ENCODE measurements at regions not wholly inside any gene's neighbourhood (a gene's known extent, or its start where the extent isn't known, plus 50 kb on each side); places are given as distances from the start of the nearest gene placed in this dataset.

- POLR2A ChIA-PET, result no interaction called here
- Histone ChIP-seq H3K4me1 (ENCODE audit: control insufficient read depth, extremely low read depth, insufficient read depth, low read length) (no peaks in the 10 kb centered on the region), H3K27me3 (ENCODE audit: control insufficient read depth in 2 of 2, insufficient read depth in 2 of 2, low read length in 2 of 2) (no peaks in the 10 kb centered on the region), H3K9me1 (replicated peaks; ENCODE audit: control insufficient read depth, extremely low read depth, insufficient read depth, low read length) (no peaks in the 10 kb centered on the region), H3K36me3 (ENCODE audit: control insufficient read depth in 2 of 2, extremely low read depth in 1 of 2, insufficient read depth in 2 of 2, low read length in 2 of 2) (no peaks in the 10 kb centered on the region), H3K4me3 (replicated peaks in 1 of 3; ENCODE audit: insufficient read depth in 1 of 3, low read depth in 1 of 3, low read length in 3 of 3) (no peak overlapping the region), H3K27ac (ENCODE audit: insufficient read depth, low read depth, low read length) (no peak overlapping the region), H3K4me2 (ENCODE audit: insufficient read depth, low read length) (no peak overlapping the region), H3K9ac (replicated peaks; ENCODE audit: extremely low read depth, insufficient read depth, low read length) (no peak overlapping the region), H3K9me3 (replicated peaks; ENCODE audit: control insufficient read depth, insufficient read depth, low read length) (no peaks in the 10 kb centered on the region), H3K79me2 (ENCODE audit: control insufficient read depth, insufficient read depth, low read length) (no peaks in the 10 kb centered on the region), H4K20me1 (replicated peaks; ENCODE audit: control insufficient read depth, extremely low read depth, insufficient read depth, low read length) (no peaks in the 10 kb centered on the region), H2AFZ (ENCODE audit: low read depth, low read length) (no peak overlapping the region)
- no TSS peak for BruUV-seq (replicated peaks)
- FAIRE-seq (no peak), DNase-seq (ENCODE audit: low read depth, low spot score) (peak; percentile 7)
- CTCF ChIA-PET, result no interaction called here
- dilution Hi-C loops (cut with MboI; ENCODE audit: extremely low pct_ligation_motif_present, low sequenced_read_pairs), result no loop called here
- TF ChIP-seq MYC (IDR thresholded peaks at IDR 0.05; ENCODE audit: low read depth, low read length), result no peak
- TF ChIP-seq POLR2AphosphoS5 (IDR thresholded peaks at IDR 0.05; ENCODE audit: insufficient read depth, low read depth, low read length), result no peak
- TF ChIP-seq FOS (IDR thresholded peaks at IDR 0.05; ENCODE audit: borderline replicate concordance, insufficient read depth, low read length), result no peak
- TF ChIP-seq MAX (IDR thresholded peaks at IDR 0.05; ENCODE audit: insufficient read depth, insufficient read length), result no peak
- TF ChIP-seq GATA2 (IDR thresholded peaks at IDR 0.05; ENCODE audit: insufficient read depth, insufficient read length, low read depth, low read length), result no peak
- no peak for TF ChIP-seq EZH2 (IDR thresholded peaks at IDR 0.05; ENCODE audit: borderline replicate concordance, low read depth, low read length, severe bottlenecking)
- TF ChIP-seq POLR2A (IDR thresholded peaks at IDR 0.05; ENCODE audit: low read depth, low read length), result no peak
- no peak for TF ChIP-seq JUN (IDR thresholded peaks at IDR 0.05; ENCODE audit: borderline replicate concordance, insufficient read depth, insufficient read length, low read depth)
- TF ChIP-seq, protein P1, sequence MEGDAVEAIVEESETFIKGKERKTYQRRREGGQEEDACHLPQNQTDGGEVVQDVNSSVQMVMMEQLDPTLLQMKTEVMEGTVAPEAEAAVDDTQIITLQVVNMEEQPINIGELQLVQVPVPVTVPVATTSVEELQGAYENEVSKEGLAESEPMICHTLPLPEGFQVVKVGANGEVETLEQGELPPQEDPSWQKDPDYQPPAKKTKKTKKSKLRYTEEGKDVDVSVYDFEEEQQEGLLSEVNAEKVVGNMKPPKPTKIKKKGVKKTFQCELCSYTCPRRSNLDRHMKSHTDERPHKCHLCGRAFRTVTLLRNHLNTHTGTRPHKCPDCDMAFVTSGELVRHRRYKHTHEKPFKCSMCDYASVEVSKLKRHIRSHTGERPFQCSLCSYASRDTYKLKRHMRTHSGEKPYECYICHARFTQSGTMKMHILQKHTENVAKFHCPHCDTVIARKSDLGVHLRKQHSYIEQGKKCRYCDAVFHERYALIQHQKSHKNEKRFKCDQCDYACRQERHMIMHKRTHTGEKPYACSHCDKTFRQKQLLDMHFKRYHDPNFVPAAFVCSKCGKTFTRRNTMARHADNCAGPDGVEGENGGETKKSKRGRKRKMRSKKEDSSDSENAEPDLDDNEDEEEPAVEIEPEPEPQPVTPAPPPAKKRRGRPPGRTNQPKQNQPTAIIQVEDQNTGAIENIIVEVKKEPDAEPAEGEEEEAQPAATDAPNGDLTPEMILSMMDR (IDR thresholded peaks at IDR 0.05; ENCODE audit: extremely low read depth in 1 of 2, insufficient read depth in 1 of 2, low read depth in 1 of 2, low read length in 2 of 2), result no peak
- intact Hi-C loops (cut with micrococcal nuclease), result loop anchor here (10.0 kb wide), 1 partner anchor 57 kb away; no protein-coding TSS in a partner anchor
These were observed 106.8 kb downstream of the ARRDC4 start for GRCh38 chr15:98067339-98067738.
